ENCODE measurements at regions not wholly inside any gene's neighbourhood (a gene's known extent, or its start where the extent isn't known, plus 50 kb on each side); places are given as distances from the start of the nearest gene placed in this dataset.

GRCh38 chr16:35733278-35733965, 2274.0 kb downstream of the TP53TG3F start:
- no peak for DNase-seq (ENCODE audit: extremely low read depth in 1 of 11, low read depth in 9 of 11, low spot score in 4 of 11)

- DNase-seq (ENCODE audit: extremely low read depth in 1 of 11, low read depth in 9 of 11, low spot score in 4 of 11) = no peak
Observed at GRCh38 chr16:35733971-35734702, 2274.7 kb downstream of the TP53TG3F start.

GRCh38 chr16:35734728-35735402, 2275.5 kb downstream of the TP53TG3F start:
- no peak for DNase-seq (ENCODE audit: extremely low read depth in 1 of 11, low read depth in 9 of 11, low spot score in 4 of 11)

GRCh38 chr16:35735403-35736251, 2276.2 kb downstream of the TP53TG3F start:
- no peak for DNase-seq (ENCODE audit: extremely low read depth in 1 of 11, low read depth in 9 of 11, low spot score in 4 of 11)

GRCh38 chr16:35736546-35736945, 2277.1 kb downstream of the TP53TG3F start:
- no peak for DNase-seq (ENCODE audit: extremely low read depth in 1 of 11, low read depth in 9 of 11, low spot score in 4 of 11)

GRCh38 chr16:35737076-35737475, 2277.7 kb downstream of the TP53TG3F start:
- DNase-seq (ENCODE audit: extremely low read depth in 1 of 11, low read depth in 9 of 11, low spot score in 4 of 11) = no peak

- DNase-seq (ENCODE audit: extremely low read depth in 1 of 11, low read depth in 9 of 11, low spot score in 4 of 11) = no peak
Observed at GRCh38 chr16:35741546-35741945, 2282.1 kb downstream of the TP53TG3F start.

- no peak for DNase-seq (ENCODE audit: extremely low read depth in 1 of 11, low read depth in 9 of 11, low spot score in 4 of 11)
Observed at GRCh38 chr16:35743101-35743692, 2283.8 kb downstream of the TP53TG3F start.

- DNase-seq (ENCODE audit: extremely low read depth in 1 of 11, low read depth in 9 of 11, low spot score in 4 of 11) = no peak
Observed at GRCh38 chr16:35744084-35744483, 2284.7 kb downstream of the TP53TG3F start.

- DNase-seq (ENCODE audit: extremely low read depth in 1 of 11, low read depth in 9 of 11, low spot score in 4 of 11) = no peak
Observed at GRCh38 chr16:35744726-35745125, 2285.3 kb downstream of the TP53TG3F start.

- DNase-seq (ENCODE audit: extremely low read depth in 1 of 11, low read depth in 9 of 11, low spot score in 4 of 11) = no peak
Observed at GRCh38 chr16:35745191-35745590, 2285.8 kb downstream of the TP53TG3F start.

GRCh38 chr16:35745821-35746248, 2286.4 kb downstream of the TP53TG3F start:
- DNase-seq (ENCODE audit: extremely low read depth in 1 of 11, low read depth in 9 of 11, low spot score in 4 of 11) = no peak

- DNase-seq (ENCODE audit: extremely low read depth in 1 of 11, low read depth in 9 of 11, low spot score in 4 of 11) = no peak
Observed at GRCh38 chr16:35746281-35746962, 2287.0 kb downstream of the TP53TG3F start.

GRCh38 chr16:35746963-35747657, 2287.7 kb downstream of the TP53TG3F start:
- no peak for DNase-seq (ENCODE audit: extremely low read depth in 1 of 11, low read depth in 9 of 11, low spot score in 4 of 11)

- DNase-seq (ENCODE audit: extremely low read depth in 1 of 11, low read depth in 9 of 11, low spot score in 4 of 11) = no peak
Observed at GRCh38 chr16:35747658-35748455, 2288.4 kb downstream of the TP53TG3F start.

GRCh38 chr16:35748621-35749252, 2289.3 kb downstream of the TP53TG3F start:
- DNase-seq (ENCODE audit: extremely low read depth in 1 of 11, low read depth in 9 of 11, low spot score in 4 of 11) = no peak
